Ovary (tissue), 3 donors: ENCODE measurements at regions not wholly inside any gene's neighbourhood (a gene's known extent, or its start where the extent isn't known, plus 50 kb on each side); places are given as distances from the start of the nearest gene placed in this dataset.

Experiments
- EP300 ChIP-seq: sonication (generic); formaldehyde crosslinking; IDR thresholded peaks from one replicate; pipeline ENCODE4 v1.6.1; 2017; ENCODE audit warnings: antibody characterized with exemption
- TF ChIP-seq, protein P1 (sequence below), 3 donors: fragments of 450-650 bp in 2 of 3; fragments of 200-600 bp in 1 of 3; IDR thresholded peaks; one replicate each; pipeline versions ENCODE4 v1.5.1 to v1.8.0; 2016 to 2022; ENCODE audit warnings: antibody characterized with exemption in 3 of 3, mild to moderate bottlenecking in 1 of 3
- donor health status: DM: no; HTN: no; CAD: no.

DNA sequence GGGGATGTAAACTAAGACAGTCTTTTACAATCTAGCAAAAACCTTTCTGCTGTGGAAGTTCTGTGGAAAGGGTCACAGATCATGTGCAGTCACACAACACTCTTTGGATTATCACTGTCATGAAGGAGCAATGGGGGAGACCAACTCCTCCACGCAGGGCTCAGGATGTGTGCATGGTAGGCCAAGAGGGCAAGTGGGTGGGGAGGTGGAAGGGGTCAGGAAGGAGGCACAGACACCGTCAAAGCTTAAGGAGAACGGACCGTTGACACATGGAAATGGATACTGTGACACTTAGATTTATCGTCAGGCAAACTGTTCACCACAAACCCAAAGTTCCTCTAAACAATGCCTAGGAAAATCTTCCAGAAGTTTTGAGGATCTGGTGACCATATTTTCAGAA is 215.8 kb downstream of the PAX1 start:
- TF ChIP-seq, protein P1, sequence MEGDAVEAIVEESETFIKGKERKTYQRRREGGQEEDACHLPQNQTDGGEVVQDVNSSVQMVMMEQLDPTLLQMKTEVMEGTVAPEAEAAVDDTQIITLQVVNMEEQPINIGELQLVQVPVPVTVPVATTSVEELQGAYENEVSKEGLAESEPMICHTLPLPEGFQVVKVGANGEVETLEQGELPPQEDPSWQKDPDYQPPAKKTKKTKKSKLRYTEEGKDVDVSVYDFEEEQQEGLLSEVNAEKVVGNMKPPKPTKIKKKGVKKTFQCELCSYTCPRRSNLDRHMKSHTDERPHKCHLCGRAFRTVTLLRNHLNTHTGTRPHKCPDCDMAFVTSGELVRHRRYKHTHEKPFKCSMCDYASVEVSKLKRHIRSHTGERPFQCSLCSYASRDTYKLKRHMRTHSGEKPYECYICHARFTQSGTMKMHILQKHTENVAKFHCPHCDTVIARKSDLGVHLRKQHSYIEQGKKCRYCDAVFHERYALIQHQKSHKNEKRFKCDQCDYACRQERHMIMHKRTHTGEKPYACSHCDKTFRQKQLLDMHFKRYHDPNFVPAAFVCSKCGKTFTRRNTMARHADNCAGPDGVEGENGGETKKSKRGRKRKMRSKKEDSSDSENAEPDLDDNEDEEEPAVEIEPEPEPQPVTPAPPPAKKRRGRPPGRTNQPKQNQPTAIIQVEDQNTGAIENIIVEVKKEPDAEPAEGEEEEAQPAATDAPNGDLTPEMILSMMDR (IDR thresholded peaks at IDR 0.05): no peak
- TF ChIP-seq EP300: no peak
